IMR-90 (cell line): ENCODE measurements at regions not wholly inside any gene's neighbourhood (a gene's known extent, or its start where the extent isn't known, plus 50 kb on each side); places are given as distances from the start of the nearest gene placed in this dataset.

Experiments
- ATAC-seq: fragments of 200-7000 bp; cut with Tn5 transposase; 2 replicates; pipeline ENCODE4 v1.9.1; 2020; ENCODE audit warnings: low read depth, mild to moderate bottlenecking, moderate library complexity
- BruUV-seq: library from RNA; stranded (reverse); fragments of 400-500 nt; replicated peaks from 2 replicates; lab custom pipeline; 2021; lab: Mats Ljungman, UMichigan
- CTCF ChIA-PET: fragments of 300-600 bp; formaldehyde crosslinking; extraction: SDS; loops from one replicate; lab custom pipeline; 2021; ENCODE audit warnings: antibody characterized with exemption; lab: Yijun Ruan, JAX
- POLR2A ChIA-PET: fragments of 300-600 bp; sonication (Branson Sonifier 250); formaldehyde crosslinking; loops from one replicate; lab custom pipeline; 2022; ENCODE audit warnings: antibody characterized with exemption; ENCODE audit not compliant: unreplicated experiment; lab: Charles Lee
- DNase-seq: peaks from one replicate; pipeline ENCODE4 v3.0.0; 2013
- H2AFZ ChIP-seq: replicated peaks from 2 replicates; pipeline ENCODE3; 2013; ENCODE audit warnings: low read length, mild to moderate bottlenecking; ENCODE audit not compliant: poor library complexity
- H2AK5ac ChIP-seq: 2 replicates; pipeline ENCODE4 v1.6.1; 2013; ENCODE audit warnings: low read depth, low read length, inconsistent platforms
- H2AK9ac ChIP-seq: replicated peaks from 2 replicates; pipeline ENCODE3; 2013; ENCODE audit warnings: mild to moderate bottlenecking, low read depth, low read length, moderate library complexity; ENCODE audit not compliant: poor library complexity
- H2BK120ac ChIP-seq: 2 replicates; pipeline ENCODE4 v1.6.1; 2013; ENCODE audit warnings: low read depth, low read length, inconsistent platforms
- H2BK15ac ChIP-seq: 3 replicates; pipeline ENCODE4 v1.6.1; 2013; ENCODE audit warnings: low read depth, low read length, inconsistent platforms
- H2BK20ac ChIP-seq: 2 replicates; pipeline ENCODE4 v1.6.1; 2013; ENCODE audit warnings: low read depth, mild to moderate bottlenecking, inconsistent platforms, low read length, moderate library complexity
- H2BK5ac ChIP-seq: 2 replicates; pipeline ENCODE4 v1.6.1; 2013; ENCODE audit warnings: mild to moderate bottlenecking, low read depth, low read length, inconsistent platforms; ENCODE audit not compliant: poor library complexity, severe bottlenecking
- H3K14ac ChIP-seq: replicated peaks from 2 replicates; pipeline ENCODE4 v1.6.1; 2013; ENCODE audit warnings: low read depth, low read length, inconsistent platforms
- H3K18ac ChIP-seq: 2 replicates; pipeline ENCODE4 v1.6.1; 2013; ENCODE audit warnings: low read depth, low read length, control low read depth
- H3K23ac ChIP-seq: 2 replicates; pipeline ENCODE4 v1.6.1; 2013; ENCODE audit warnings: low read depth, low read length, inconsistent platforms
- H3K27ac ChIP-seq: 2 replicates; pipeline ENCODE4 v1.5.1; 2013; ENCODE audit warnings: mild to moderate bottlenecking, control low read depth, low read length; ENCODE audit not compliant: insufficient read depth
- H3K27me3 ChIP-seq: 2 replicates; pipeline ENCODE4 v1.6.1; 2013; ENCODE audit warnings: low read length; ENCODE audit not compliant: control insufficient read depth, insufficient read depth
- H3K36me3 ChIP-seq: 2 replicates; pipeline ENCODE4 v1.6.1; 2013; ENCODE audit warnings: low read length, mixed read lengths; ENCODE audit not compliant: control insufficient read depth, insufficient read depth
- H3K4ac ChIP-seq: 2 replicates; pipeline ENCODE4 v1.6.1; 2013; ENCODE audit warnings: low read depth, low read length, inconsistent platforms
- H3K4me1 ChIP-seq: 2 replicates; pipeline ENCODE4 v1.6.1; 2013; ENCODE audit warnings: low read length, mixed read lengths; ENCODE audit not compliant: control insufficient read depth, insufficient read depth
- H3K4me2 ChIP-seq: 2 replicates; pipeline ENCODE4 v1.6.1; 2013; ENCODE audit warnings: low read depth, mild to moderate bottlenecking, control low read depth, low read length, moderate library complexity
- H3K4me3 ChIP-seq: 2 replicates; pipeline ENCODE4 v1.5.1; 2013; ENCODE audit warnings: low read depth, mild to moderate bottlenecking, control low read depth, low read length, moderate library complexity; ENCODE audit not compliant: insufficient read depth
- H3K56ac ChIP-seq: 2 replicates; pipeline ENCODE4 v1.6.1; 2013; ENCODE audit warnings: low read length, inconsistent platforms; ENCODE audit not compliant: insufficient read depth; ENCODE audit errors: extremely low read depth
- H3K79me1 ChIP-seq, 2 experiments: 2 replicates each; pipeline ENCODE4 v1.6.1; 2013; ENCODE audit warnings: low read length in 2 of 2, inconsistent platforms in 1 of 2, low read depth in 1 of 2
- H3K9ac ChIP-seq: 2 replicates; pipeline ENCODE4 v1.6.1; 2013; ENCODE audit warnings: low read depth, low read length, control low read depth
- H3K9me1 ChIP-seq: 2 replicates; pipeline ENCODE4 v1.6.1; 2013; ENCODE audit warnings: low read length, inconsistent platforms; ENCODE audit not compliant: insufficient read depth
- H3K9me3 ChIP-seq: 2 replicates; pipeline ENCODE4 v1.6.1; 2013; ENCODE audit warnings: low read length; ENCODE audit not compliant: control insufficient read depth, insufficient read depth
- H4K20me1 ChIP-seq: 2 replicates; pipeline ENCODE4 v1.6.1; 2013; ENCODE audit warnings: low read length, inconsistent platforms; ENCODE audit not compliant: insufficient read depth
- H4K5ac ChIP-seq: 2 replicates; pipeline ENCODE4 v1.6.1; 2013; ENCODE audit warnings: mild to moderate bottlenecking, low read depth, low read length, control low read depth
- H4K8ac ChIP-seq, 2 experiments: 2 replicates each; pipeline ENCODE4 v1.6.1; 2013; ENCODE audit warnings: low read depth in 2 of 2, low read length in 2 of 2, control low read depth in 1 of 2, inconsistent platforms in 1 of 2
- H4K91ac ChIP-seq: 2 replicates; pipeline ENCODE4 v1.6.1; 2013; ENCODE audit warnings: low read depth, low read length, inconsistent platforms; ENCODE audit not compliant: insufficient read depth
- BHLHE40 ChIP-seq: fragments of 150-350 bp; IDR thresholded peaks from 2 replicates; pipeline ENCODE4 v1.6.1; 2016; ENCODE audit warnings: mild to moderate bottlenecking, low read depth, low read length
- CHD1 ChIP-seq: IDR thresholded peaks from 2 replicates; pipeline ENCODE4 v1.6.1; 2012; ENCODE audit warnings: low read depth, low read length, improper control_type of control experiment
- CTCF ChIP-seq: conservative IDR thresholded peaks from 2 replicates; pipeline ENCODE4 v1.5.1; 2012; ENCODE audit warnings: mild to moderate bottlenecking, low read depth, low read length, improper control_type of control experiment
- FOS ChIP-seq: fragments of 150-350 bp; IDR thresholded peaks from 2 replicates; pipeline ENCODE4 v1.6.1; 2016; ENCODE audit warnings: low read depth, low read length
- MAFK ChIP-seq: IDR thresholded peaks from 2 replicates; pipeline ENCODE4 v1.6.1; 2012; ENCODE audit warnings: low read depth, low read length, improper control_type of control experiment
- MAZ ChIP-seq: IDR thresholded peaks from 2 replicates; pipeline ENCODE4 v1.6.1; 2012; ENCODE audit warnings: low read depth, mild to moderate bottlenecking, low read length, improper control_type of control experiment, moderate library complexity, borderline replicate concordance
- MXI1 ChIP-seq: IDR thresholded peaks from 2 replicates; pipeline ENCODE4 v1.6.1; 2012; ENCODE audit warnings: low read depth, mild to moderate bottlenecking, low read length, moderate library complexity, borderline replicate concordance
- NFE2L2 ChIP-seq: fragments of 150-350 bp; IDR thresholded peaks from 2 replicates; pipeline ENCODE4 v1.6.1; 2016; ENCODE audit warnings: low read depth, mild to moderate bottlenecking, low read length
- POLR2A ChIP-seq: IDR thresholded peaks from 2 replicates; pipeline ENCODE4 v1.6.1; 2012; ENCODE audit warnings: mild to moderate bottlenecking, low read depth, low read length
- RAD21 ChIP-seq: IDR thresholded peaks from 2 replicates; pipeline ENCODE4 v1.6.1; 2012; ENCODE audit warnings: low read length, improper control_type of control experiment
- RCOR1 ChIP-seq: IDR thresholded peaks from 2 replicates; pipeline ENCODE4 v1.6.1; 2012; ENCODE audit warnings: mild to moderate bottlenecking, low read length, improper control_type of control experiment; ENCODE audit not compliant: insufficient replicate concordance
- RFX5 ChIP-seq: IDR thresholded peaks from 2 replicates; pipeline ENCODE4 v1.8.0; 2012; ENCODE audit warnings: low read depth, mild to moderate bottlenecking, low read length, moderate library complexity
- SMC3 ChIP-seq: fragments of 150-350 bp; IDR thresholded peaks from 2 replicates; pipeline ENCODE4 v1.6.1; 2016; ENCODE audit warnings: low read depth, mild to moderate bottlenecking, antibody characterized with exemption, low read length, moderate library complexity
- WGBS, 2 experiments: methylation state at CpG; one replicate each; pipeline versions ENCODE4 v1.1.5 to v1.1.7; 2013; ENCODE audit warnings: missing lambda C conversion rate in 2 of 2; ENCODE audit not compliant: insufficient read length in 1 of 2; ENCODE audit errors: extremely low coverage in 2 of 2; 5-methylcytosine and 5-hydroxymethylcytosine counted together
- dilution Hi-C: fragments of 300-500 bp; cut with HindIII; formaldehyde crosslinking; loops from one replicate; pipeline ENCODE4 v1.14.3; 2018; ENCODE audit warnings: low sequenced_read_pairs; ENCODE audit not compliant: unreplicated experiment
- in situ Hi-C: fragments of 300-500 bp; cut with MboI; formaldehyde crosslinking; loops from 3 replicates; pipeline ENCODE4 v1.14.3; 2019; ENCODE audit warnings: low sequenced_read_pairs, inconsistent platforms, mixed read lengths
- intact Hi-C: fragments of 100-400 bp; cut with micrococcal nuclease; formaldehyde crosslinking; loops from 2 replicates; pipeline ENCODE4 v1.10.0; 2022
- TF ChIP-seq, protein P1 (sequence below): fragments of 150-350 bp; IDR thresholded peaks from 2 replicates; pipeline ENCODE4 v1.6.1; 2016; ENCODE audit warnings: low read depth, mild to moderate bottlenecking, low read length, moderate library complexity, borderline replicate concordance

DNA sequence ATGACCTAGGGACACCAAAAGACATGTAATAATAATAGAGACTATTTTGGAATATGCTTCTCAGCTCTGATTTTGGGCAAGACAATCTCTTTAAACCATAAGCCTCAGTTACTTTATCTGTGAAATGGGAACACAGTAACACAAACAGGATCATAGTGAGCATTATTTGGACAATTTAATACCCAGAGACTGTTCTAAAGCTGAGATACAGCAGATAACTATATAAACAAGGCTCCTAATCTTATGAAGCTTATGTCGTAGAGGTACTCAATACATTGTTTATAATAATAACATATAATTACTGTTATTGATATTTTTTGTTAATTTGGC lies 250.8 kb downstream of the SEC61B start:
- no peaks in the 10 kb centered on the region for H3K36me3 ChIP-seq
- H3K27ac ChIP-seq, result no peak overlapping the region
- ChIA-PET POLR2A (no interaction called here), CTCF (no interaction called here)
- H3K56ac ChIP-seq, result no peak overlapping the region
- no peak for TF ChIP-seq SMC3
- TF ChIP-seq BHLHE40, result no peak
- no peak for TF ChIP-seq MAFK
- TF ChIP-seq, protein P1, sequence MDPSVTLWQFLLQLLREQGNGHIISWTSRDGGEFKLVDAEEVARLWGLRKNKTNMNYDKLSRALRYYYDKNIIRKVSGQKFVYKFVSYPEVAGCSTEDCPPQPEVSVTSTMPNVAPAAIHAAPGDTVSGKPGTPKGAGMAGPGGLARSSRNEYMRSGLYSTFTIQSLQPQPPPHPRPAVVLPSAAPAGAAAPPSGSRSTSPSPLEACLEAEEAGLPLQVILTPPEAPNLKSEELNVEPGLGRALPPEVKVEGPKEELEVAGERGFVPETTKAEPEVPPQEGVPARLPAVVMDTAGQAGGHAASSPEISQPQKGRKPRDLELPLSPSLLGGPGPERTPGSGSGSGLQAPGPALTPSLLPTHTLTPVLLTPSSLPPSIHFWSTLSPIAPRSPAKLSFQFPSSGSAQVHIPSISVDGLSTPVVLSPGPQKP, result no peak
- TF ChIP-seq RCOR1, result no peak
- no peak for TF ChIP-seq NFE2L2
- no peak for TF ChIP-seq MAZ
- no peak for TF ChIP-seq POLR2A
- TF ChIP-seq CHD1, result no peak
- TF ChIP-seq MXI1, result no peak
- TF ChIP-seq CTCF, result no peak
- TF ChIP-seq RFX5, result no peak
- TF ChIP-seq RAD21, result no peak
- no peak for TF ChIP-seq FOS
- peaks cover 29% of the 10 kb centered on the region for H3K27me3 ChIP-seq
- no peak overlapping the region for H2AK5ac ChIP-seq
- H3K79me1 ChIP-seq, result no peaks in the 10 kb centered on the region
- H4K91ac ChIP-seq, result no peak overlapping the region
- no peak overlapping the region for H3K23ac ChIP-seq
- in situ Hi-C loops, result no loop called here
- H3K4me1 ChIP-seq, result no peaks in the 10 kb centered on the region
- H3K9me1 ChIP-seq, result no peaks in the 10 kb centered on the region
- dilution Hi-C loops, result no loop called here
- H2BK120ac ChIP-seq, result no peak overlapping the region
- H3K4me3 ChIP-seq, result no peak overlapping the region
- H2AK9ac ChIP-seq, result no peak overlapping the region
- H2BK15ac ChIP-seq, result no peak overlapping the region
- H3K4ac ChIP-seq, result no peak overlapping the region
- H4K20me1 ChIP-seq, result no peaks in the 10 kb centered on the region
- DNase-seq, result no peak
- H3K18ac ChIP-seq, result no peak overlapping the region
- no peak for ATAC-seq
- H4K8ac ChIP-seq, result no peak overlapping the region
- intact Hi-C loops, result no loop called here
- H3K9ac ChIP-seq, result no peak overlapping the region
- no peak overlapping the region for H2BK5ac ChIP-seq
- no peak overlapping the region for H3K4me2 ChIP-seq
- no TSS peak for BruUV-seq
- H3K14ac ChIP-seq, result no peak overlapping the region
- H2BK20ac ChIP-seq, result no peak overlapping the region
- no CpG with 5 or more reads among the region's 1 CpG for WGBS, 2 experiments
- no peaks in the 10 kb centered on the region; the same call in 1 of the 2 replicates for H3K9me3 ChIP-seq
- no peak overlapping the region for H4K5ac ChIP-seq
- no peak overlapping the region for H2AFZ ChIP-seq
